ENCODE measurements at regions not wholly inside any gene's neighbourhood (a gene's known extent, or its start where the extent isn't known, plus 50 kb on each side); places are given as distances from the start of the nearest gene placed in this dataset.

DNA sequence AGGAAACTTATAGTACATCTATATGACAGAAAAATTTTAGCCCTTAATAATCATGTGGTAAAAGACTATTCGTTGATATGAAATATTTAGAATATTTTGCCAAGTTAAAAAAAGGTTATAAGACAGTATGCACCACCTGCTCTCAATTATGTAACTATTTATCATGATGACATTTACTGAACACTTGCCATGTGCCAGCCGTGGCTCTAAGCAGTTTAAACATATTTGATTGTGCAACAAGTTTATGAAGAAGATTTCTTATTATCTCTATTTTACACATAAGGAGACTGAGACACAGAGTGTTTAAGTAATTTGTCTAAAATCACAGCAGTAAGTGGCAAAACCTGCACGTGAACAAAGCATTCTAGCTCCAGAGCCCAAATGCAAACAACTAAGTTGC lies 199.3 kb upstream of the JUN start:
- TF ChIP-seq CTCF (IDR thresholded peaks at IDR 0.05 in 8 of 11, conservative IDR thresholded peaks at IDR 0.05 in 3 of 11) (no peak), POLR2AphosphoS5 (IDR thresholded peaks at IDR 0.05) (no peak), POLR2A (IDR thresholded peaks at IDR 0.05) (no peak)

Measured in spleen (tissue), 7 donors.